ENCODE measurements at regions not wholly inside any gene's neighbourhood (a gene's known extent, or its start where the extent isn't known, plus 50 kb on each side); places are given as distances from the start of the nearest gene placed in this dataset. TPM values are rescaled to one million over a fixed set of nuclear protein-coding genes. Genes with fewer than 3 reads are reported as not detected.

- Histone ChIP-seq H3K4me3 (no peak overlapping the region), H3K27ac (no peak overlapping the region), H3K27me3 (no peaks in the 10 kb centered on the region), H3K36me3 (no peaks in the 10 kb centered on the region), H3K9me3 (no peaks in the 10 kb centered on the region), H3K4me1 (no peaks in the 10 kb centered on the region)
- no peak for DNase-seq (ENCODE audit: extremely low spot score in 2 of 2)
- TF ChIP-seq, protein P1, sequence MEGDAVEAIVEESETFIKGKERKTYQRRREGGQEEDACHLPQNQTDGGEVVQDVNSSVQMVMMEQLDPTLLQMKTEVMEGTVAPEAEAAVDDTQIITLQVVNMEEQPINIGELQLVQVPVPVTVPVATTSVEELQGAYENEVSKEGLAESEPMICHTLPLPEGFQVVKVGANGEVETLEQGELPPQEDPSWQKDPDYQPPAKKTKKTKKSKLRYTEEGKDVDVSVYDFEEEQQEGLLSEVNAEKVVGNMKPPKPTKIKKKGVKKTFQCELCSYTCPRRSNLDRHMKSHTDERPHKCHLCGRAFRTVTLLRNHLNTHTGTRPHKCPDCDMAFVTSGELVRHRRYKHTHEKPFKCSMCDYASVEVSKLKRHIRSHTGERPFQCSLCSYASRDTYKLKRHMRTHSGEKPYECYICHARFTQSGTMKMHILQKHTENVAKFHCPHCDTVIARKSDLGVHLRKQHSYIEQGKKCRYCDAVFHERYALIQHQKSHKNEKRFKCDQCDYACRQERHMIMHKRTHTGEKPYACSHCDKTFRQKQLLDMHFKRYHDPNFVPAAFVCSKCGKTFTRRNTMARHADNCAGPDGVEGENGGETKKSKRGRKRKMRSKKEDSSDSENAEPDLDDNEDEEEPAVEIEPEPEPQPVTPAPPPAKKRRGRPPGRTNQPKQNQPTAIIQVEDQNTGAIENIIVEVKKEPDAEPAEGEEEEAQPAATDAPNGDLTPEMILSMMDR (IDR thresholded peaks at IDR 0.05): no peak
- TF ChIP-seq POLR2AphosphoS5 (IDR thresholded peaks at IDR 0.05; ENCODE audit: insufficient read depth in 1 of 2, low read depth in 1 of 2) (no peak), POLR2A (IDR thresholded peaks at IDR 0.05) (no peak)
- intact Hi-C loops (cut with DNase I): no loop called here
Observed at GRCh38 chr12:20314328-20314727, 54.0 kb upstream of the PDE3A start.

DNA sequence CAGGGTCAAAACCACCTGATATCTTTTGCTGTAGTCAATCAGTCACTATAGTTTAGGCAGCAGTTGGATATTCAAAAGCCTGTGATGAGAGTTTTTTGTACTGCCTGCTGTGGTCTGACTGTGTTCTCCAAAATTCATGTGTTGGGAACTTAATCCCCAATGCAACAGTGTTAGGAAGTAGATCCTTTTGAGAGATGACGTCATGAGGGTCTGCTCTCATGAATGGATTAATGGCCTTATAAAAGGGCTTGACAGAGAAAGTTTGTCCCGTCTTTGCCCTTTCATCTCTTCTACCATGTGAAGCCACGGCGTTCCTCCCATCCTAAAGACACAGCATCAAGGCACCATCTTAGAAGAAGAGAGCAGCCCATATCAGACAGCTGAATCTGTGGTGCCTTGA lies 50.8 kb upstream of the PDE3A start:
- intact Hi-C loops (cut with DNase I): no loop called here
- Histone ChIP-seq H3K27me3 (no peaks in the 10 kb centered on the region), H3K4me3 (no peak overlapping the region), H3K27ac (no peak overlapping the region), H3K9me3 (no peaks in the 10 kb centered on the region), H3K36me3 (no peaks in the 10 kb centered on the region), H3K4me1 (no peaks in the 10 kb centered on the region)
- no peak for DNase-seq (ENCODE audit: extremely low spot score in 2 of 2)
- TF ChIP-seq POLR2AphosphoS5 (IDR thresholded peaks at IDR 0.05; ENCODE audit: insufficient read depth in 1 of 2, low read depth in 1 of 2) (no peak), POLR2A (IDR thresholded peaks at IDR 0.05) (no peak)
- TF ChIP-seq, protein P1 (IDR thresholded peaks at IDR 0.05): no peak

Small RNA genes in the stretch of these regions (small RNA-seq; reads per million reads assigned to genes)
- gene RNU1-146P: not detected
